IMR-90 (cell line): ENCODE measurements at regions not wholly inside any gene's neighbourhood (a gene's known extent, or its start where the extent isn't known, plus 50 kb on each side); places are given as distances from the start of the nearest gene placed in this dataset.
"Not testable (repeated sequence)": the region's sequence is repeated elsewhere in the genome, so short reads cannot be mapped to it uniquely, and the experiment has no call there.

Experiments used
- ATAC-seq: fragments of 200-7000 bp; cut with Tn5 transposase; 2 replicates; pipeline ENCODE4 v1.9.1; 2020; ENCODE audit warnings: low read depth, mild to moderate bottlenecking, moderate library complexity
- BruUV-seq: library from RNA; stranded (reverse); fragments of 400-500 nt; replicated peaks from 2 replicates; lab custom pipeline; 2021; lab: Mats Ljungman, UMichigan
- CTCF ChIA-PET: fragments of 300-600 bp; formaldehyde crosslinking; extraction: SDS; loops from one replicate; lab custom pipeline; 2021; ENCODE audit warnings: antibody characterized with exemption; lab: Yijun Ruan, JAX
- POLR2A ChIA-PET: fragments of 300-600 bp; sonication (Branson Sonifier 250); formaldehyde crosslinking; loops from one replicate; lab custom pipeline; 2022; ENCODE audit warnings: antibody characterized with exemption; ENCODE audit not compliant: unreplicated experiment; lab: Charles Lee
- DNase-seq: peaks from one replicate; pipeline ENCODE4 v3.0.0; 2013
- H2AFZ ChIP-seq: replicated peaks from 2 replicates; pipeline ENCODE3; 2013; ENCODE audit warnings: low read length, mild to moderate bottlenecking; ENCODE audit not compliant: poor library complexity
- H2AK5ac ChIP-seq: 2 replicates; pipeline ENCODE4 v1.6.1; 2013; ENCODE audit warnings: low read depth, low read length, inconsistent platforms
- H2AK9ac ChIP-seq: replicated peaks from 2 replicates; pipeline ENCODE3; 2013; ENCODE audit warnings: mild to moderate bottlenecking, low read depth, low read length, moderate library complexity; ENCODE audit not compliant: poor library complexity
- H2BK120ac ChIP-seq: 2 replicates; pipeline ENCODE4 v1.6.1; 2013; ENCODE audit warnings: low read depth, low read length, inconsistent platforms
- H2BK15ac ChIP-seq: 3 replicates; pipeline ENCODE4 v1.6.1; 2013; ENCODE audit warnings: low read depth, low read length, inconsistent platforms
- H2BK20ac ChIP-seq: 2 replicates; pipeline ENCODE4 v1.6.1; 2013; ENCODE audit warnings: low read depth, mild to moderate bottlenecking, inconsistent platforms, low read length, moderate library complexity
- H2BK5ac ChIP-seq: 2 replicates; pipeline ENCODE4 v1.6.1; 2013; ENCODE audit warnings: mild to moderate bottlenecking, low read depth, low read length, inconsistent platforms; ENCODE audit not compliant: poor library complexity, severe bottlenecking
- H3K14ac ChIP-seq: replicated peaks from 2 replicates; pipeline ENCODE4 v1.6.1; 2013; ENCODE audit warnings: low read depth, low read length, inconsistent platforms
- H3K18ac ChIP-seq: 2 replicates; pipeline ENCODE4 v1.6.1; 2013; ENCODE audit warnings: low read depth, low read length, control low read depth
- H3K23ac ChIP-seq: 2 replicates; pipeline ENCODE4 v1.6.1; 2013; ENCODE audit warnings: low read depth, low read length, inconsistent platforms
- H3K27ac ChIP-seq: 2 replicates; pipeline ENCODE4 v1.5.1; 2013; ENCODE audit warnings: mild to moderate bottlenecking, control low read depth, low read length; ENCODE audit not compliant: insufficient read depth
- H3K27me3 ChIP-seq: 2 replicates; pipeline ENCODE4 v1.6.1; 2013; ENCODE audit warnings: low read length; ENCODE audit not compliant: control insufficient read depth, insufficient read depth
- H3K36me3 ChIP-seq: 2 replicates; pipeline ENCODE4 v1.6.1; 2013; ENCODE audit warnings: low read length, mixed read lengths; ENCODE audit not compliant: control insufficient read depth, insufficient read depth
- H3K4ac ChIP-seq: 2 replicates; pipeline ENCODE4 v1.6.1; 2013; ENCODE audit warnings: low read depth, low read length, inconsistent platforms
- H3K4me1 ChIP-seq: 2 replicates; pipeline ENCODE4 v1.6.1; 2013; ENCODE audit warnings: low read length, mixed read lengths; ENCODE audit not compliant: control insufficient read depth, insufficient read depth
- H3K4me2 ChIP-seq: 2 replicates; pipeline ENCODE4 v1.6.1; 2013; ENCODE audit warnings: low read depth, mild to moderate bottlenecking, control low read depth, low read length, moderate library complexity
- H3K4me3 ChIP-seq: 2 replicates; pipeline ENCODE4 v1.5.1; 2013; ENCODE audit warnings: low read depth, mild to moderate bottlenecking, control low read depth, low read length, moderate library complexity; ENCODE audit not compliant: insufficient read depth
- H3K56ac ChIP-seq: 2 replicates; pipeline ENCODE4 v1.6.1; 2013; ENCODE audit warnings: low read length, inconsistent platforms; ENCODE audit not compliant: insufficient read depth; ENCODE audit errors: extremely low read depth
- H3K79me1 ChIP-seq, 2 experiments: 2 replicates each; pipeline ENCODE4 v1.6.1; 2013; ENCODE audit warnings: low read length in 2 of 2, inconsistent platforms in 1 of 2, low read depth in 1 of 2
- H3K9ac ChIP-seq: 2 replicates; pipeline ENCODE4 v1.6.1; 2013; ENCODE audit warnings: low read depth, low read length, control low read depth
- H3K9me1 ChIP-seq: 2 replicates; pipeline ENCODE4 v1.6.1; 2013; ENCODE audit warnings: low read length, inconsistent platforms; ENCODE audit not compliant: insufficient read depth
- H3K9me3 ChIP-seq: 2 replicates; pipeline ENCODE4 v1.6.1; 2013; ENCODE audit warnings: low read length; ENCODE audit not compliant: control insufficient read depth, insufficient read depth
- H4K20me1 ChIP-seq: 2 replicates; pipeline ENCODE4 v1.6.1; 2013; ENCODE audit warnings: low read length, inconsistent platforms; ENCODE audit not compliant: insufficient read depth
- H4K5ac ChIP-seq: 2 replicates; pipeline ENCODE4 v1.6.1; 2013; ENCODE audit warnings: mild to moderate bottlenecking, low read depth, low read length, control low read depth
- H4K8ac ChIP-seq, 2 experiments: 2 replicates each; pipeline ENCODE4 v1.6.1; 2013; ENCODE audit warnings: low read depth in 2 of 2, low read length in 2 of 2, control low read depth in 1 of 2, inconsistent platforms in 1 of 2
- H4K91ac ChIP-seq: 2 replicates; pipeline ENCODE4 v1.6.1; 2013; ENCODE audit warnings: low read depth, low read length, inconsistent platforms; ENCODE audit not compliant: insufficient read depth
- MAFK ChIP-seq: IDR thresholded peaks from 2 replicates; pipeline ENCODE4 v1.6.1; 2012; ENCODE audit warnings: low read depth, low read length, improper control_type of control experiment
- MAZ ChIP-seq: IDR thresholded peaks from 2 replicates; pipeline ENCODE4 v1.6.1; 2012; ENCODE audit warnings: low read depth, mild to moderate bottlenecking, low read length, improper control_type of control experiment, moderate library complexity, borderline replicate concordance
- MXI1 ChIP-seq: IDR thresholded peaks from 2 replicates; pipeline ENCODE4 v1.6.1; 2012; ENCODE audit warnings: low read depth, mild to moderate bottlenecking, low read length, moderate library complexity, borderline replicate concordance
- NFE2L2 ChIP-seq: fragments of 150-350 bp; IDR thresholded peaks from 2 replicates; pipeline ENCODE4 v1.6.1; 2016; ENCODE audit warnings: low read depth, mild to moderate bottlenecking, low read length
- POLR2A ChIP-seq: IDR thresholded peaks from 2 replicates; pipeline ENCODE4 v1.6.1; 2012; ENCODE audit warnings: mild to moderate bottlenecking, low read depth, low read length
- RCOR1 ChIP-seq: IDR thresholded peaks from 2 replicates; pipeline ENCODE4 v1.6.1; 2012; ENCODE audit warnings: mild to moderate bottlenecking, low read length, improper control_type of control experiment; ENCODE audit not compliant: insufficient replicate concordance
- WGBS, 2 experiments: methylation state at CpG; one replicate each; pipeline versions ENCODE4 v1.1.5 to v1.1.7; 2013; ENCODE audit warnings: missing lambda C conversion rate in 2 of 2; ENCODE audit not compliant: insufficient read length in 1 of 2; ENCODE audit errors: extremely low coverage in 2 of 2; 5-methylcytosine and 5-hydroxymethylcytosine counted together
- dilution Hi-C: fragments of 300-500 bp; cut with HindIII; formaldehyde crosslinking; loops from one replicate; pipeline ENCODE4 v1.14.3; 2018; ENCODE audit warnings: low sequenced_read_pairs; ENCODE audit not compliant: unreplicated experiment
- in situ Hi-C: fragments of 300-500 bp; cut with MboI; formaldehyde crosslinking; loops from 3 replicates; pipeline ENCODE4 v1.14.3; 2019; ENCODE audit warnings: low sequenced_read_pairs, inconsistent platforms, mixed read lengths
- intact Hi-C: fragments of 100-400 bp; cut with micrococcal nuclease; formaldehyde crosslinking; loops from 2 replicates; pipeline ENCODE4 v1.10.0; 2022
- TF ChIP-seq, protein P1 (sequence below): fragments of 150-350 bp; IDR thresholded peaks from 2 replicates; pipeline ENCODE4 v1.6.1; 2016; ENCODE audit warnings: low read depth, mild to moderate bottlenecking, low read length, moderate library complexity, borderline replicate concordance

DNA sequence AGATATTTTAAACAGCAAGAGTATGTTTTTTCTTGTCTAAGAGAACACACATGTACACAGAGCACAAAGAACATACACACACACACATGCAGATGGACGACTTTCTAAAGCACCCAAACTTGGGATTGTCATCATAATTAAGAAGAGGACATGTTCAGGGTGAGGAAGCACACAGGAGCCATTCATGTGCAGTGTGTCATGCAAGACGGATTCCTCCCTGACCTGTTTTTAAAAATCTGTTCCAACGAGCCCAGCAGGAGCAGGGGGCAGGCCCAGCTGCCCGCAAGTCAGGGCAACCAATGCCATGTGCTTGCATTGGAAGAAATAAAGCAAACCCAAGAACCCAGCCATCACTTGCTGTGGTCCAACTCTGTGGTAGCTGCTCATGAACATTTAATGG lies 167.3 kb upstream of the ZNF644 start:
- intact Hi-C loops (no loop called here), dilution Hi-C loops (no loop called here)
- CTCF ChIA-PET, result no interaction called here

DNA sequence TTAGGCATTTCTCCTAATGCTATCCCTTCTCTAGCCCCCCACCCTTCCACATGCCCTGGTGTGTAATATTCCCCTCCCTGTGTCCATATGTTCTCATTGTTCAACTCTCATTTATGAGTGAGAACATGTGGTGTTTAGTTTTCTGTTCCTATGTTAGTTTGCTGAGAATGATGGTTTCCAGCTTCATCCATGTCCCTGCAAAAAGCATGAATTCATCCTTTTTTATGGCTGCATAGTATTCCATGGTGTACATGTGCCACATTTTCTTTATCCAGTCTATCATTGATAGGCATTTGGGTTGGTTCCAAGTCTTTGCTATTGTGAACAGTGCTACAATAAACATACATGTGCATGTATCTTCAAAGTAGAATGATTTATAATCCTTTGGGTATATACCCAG lies 161.0 kb upstream of the ZNF644 start:
- H3K9ac ChIP-seq, H3K79me1 ChIP-seq, H3K9me3 ChIP-seq, H3K18ac ChIP-seq, H2AK9ac ChIP-seq, H2BK5ac ChIP-seq, H2BK20ac ChIP-seq, DNase-seq, H4K8ac ChIP-seq, H3K27me3 ChIP-seq, ATAC-seq, BruUV-seq, H3K36me3 ChIP-seq, H3K23ac ChIP-seq, in situ Hi-C loops, H3K4me2 ChIP-seq, H4K5ac ChIP-seq, H3K4ac ChIP-seq, H3K9me1 ChIP-seq, CTCF ChIA-PET, H4K20me1 ChIP-seq, H3K4me3 ChIP-seq, H4K91ac ChIP-seq, H3K4me1 ChIP-seq, H2AK5ac ChIP-seq, H2BK120ac ChIP-seq, H2BK15ac ChIP-seq, H3K56ac ChIP-seq, dilution Hi-C loops, POLR2A ChIA-PET, intact Hi-C loops, H2AFZ ChIP-seq, H3K14ac ChIP-seq, H3K27ac ChIP-seq: not testable (repeated sequence)

More for the DNA sequence above, 167.3 kb upstream of the ZNF644 start:
- Histone ChIP-seq H3K56ac (no peak overlapping the region), H2AK5ac (no peak overlapping the region), H3K18ac (no peak overlapping the region), H4K8ac (no peak overlapping the region), H3K4me2 (no peak overlapping the region), H4K91ac (no peak overlapping the region), H4K20me1 (no peaks in the 10 kb centered on the region), H3K36me3 (no peaks in the 10 kb centered on the region), H2BK5ac (no peak overlapping the region), H3K14ac (no peak overlapping the region), H3K9me3 (no peaks in the 10 kb centered on the region), H2AFZ (no peak overlapping the region), H3K4me3 (no peak overlapping the region), H2BK120ac (no peak overlapping the region), H2BK15ac (no peak overlapping the region), H2AK9ac (no peak overlapping the region), H3K9ac (no peak overlapping the region), H3K23ac (no peak overlapping the region), H4K5ac (no peak overlapping the region), H3K79me1 (no peaks in the 10 kb centered on the region), H3K9me1 (no peaks in the 10 kb centered on the region), H2BK20ac (no peak overlapping the region), H3K27me3 (no peaks in the 10 kb centered on the region), H3K4me1 (no peaks in the 10 kb centered on the region), H3K4ac (no peak overlapping the region), H3K27ac (no peak overlapping the region)
- DNase-seq, result no peak
- no CpG with 5 or more reads among the region's 4 CpGs for WGBS, 2 experiments
- POLR2A ChIA-PET, result no interaction called here
- in situ Hi-C loops, result no loop called here
- no peak for ATAC-seq
- no peak for TF ChIP-seq MXI1
- TF ChIP-seq MAZ, result no peak
- TF ChIP-seq NFE2L2, result no peak
- TF ChIP-seq, protein P1, sequence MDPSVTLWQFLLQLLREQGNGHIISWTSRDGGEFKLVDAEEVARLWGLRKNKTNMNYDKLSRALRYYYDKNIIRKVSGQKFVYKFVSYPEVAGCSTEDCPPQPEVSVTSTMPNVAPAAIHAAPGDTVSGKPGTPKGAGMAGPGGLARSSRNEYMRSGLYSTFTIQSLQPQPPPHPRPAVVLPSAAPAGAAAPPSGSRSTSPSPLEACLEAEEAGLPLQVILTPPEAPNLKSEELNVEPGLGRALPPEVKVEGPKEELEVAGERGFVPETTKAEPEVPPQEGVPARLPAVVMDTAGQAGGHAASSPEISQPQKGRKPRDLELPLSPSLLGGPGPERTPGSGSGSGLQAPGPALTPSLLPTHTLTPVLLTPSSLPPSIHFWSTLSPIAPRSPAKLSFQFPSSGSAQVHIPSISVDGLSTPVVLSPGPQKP, result no peak
- no peak for TF ChIP-seq RCOR1
- no peak for TF ChIP-seq MAFK
- TF ChIP-seq POLR2A, result no peak
- no TSS peak for BruUV-seq
